ENCODE measurements at regions not wholly inside any gene's neighbourhood (a gene's known extent, or its start where the extent isn't known, plus 50 kb on each side); places are given as distances from the start of the nearest gene placed in this dataset.

DNA sequence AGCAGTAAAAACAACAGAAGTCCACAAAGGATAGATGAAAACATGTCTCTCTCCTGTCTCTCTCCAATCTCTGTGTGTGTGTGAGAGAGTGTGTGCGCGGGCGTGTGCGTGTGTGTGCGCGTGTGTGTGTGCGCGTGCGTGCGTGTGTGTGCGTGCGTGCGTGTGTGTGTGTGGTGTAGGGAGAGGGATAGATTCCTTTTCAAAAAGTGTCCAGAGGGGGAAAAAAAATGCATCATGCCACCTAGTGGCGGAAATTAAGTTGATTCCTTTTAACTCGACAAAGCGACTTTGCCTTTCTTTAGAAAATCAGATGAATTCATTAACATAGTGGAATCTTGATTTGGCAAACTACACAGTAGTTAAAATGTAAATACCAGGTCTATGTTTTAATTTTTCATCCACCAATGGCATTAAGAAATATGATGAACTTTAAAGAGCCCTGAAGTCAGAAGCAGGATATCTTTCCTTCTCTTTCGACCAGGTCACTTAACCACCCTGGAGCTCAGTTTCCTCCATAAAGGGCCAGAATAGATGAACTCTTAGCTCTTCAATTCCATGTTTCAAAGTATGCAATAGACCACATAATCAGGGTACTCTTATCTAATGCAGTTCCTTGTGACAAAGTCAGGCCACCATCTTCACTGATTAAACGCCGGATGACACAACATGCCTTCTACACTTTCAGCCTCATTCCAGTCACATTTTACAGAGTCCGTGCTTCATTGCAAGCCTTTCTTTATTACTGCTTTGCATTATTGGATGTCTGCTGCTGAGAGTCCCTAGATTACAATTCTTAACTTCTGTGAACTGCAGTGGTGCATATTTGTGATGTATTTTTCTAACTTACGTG lies 162.8 kb downstream of the FBXO8 start:
- FAIRE-seq, result peak; percentile 35

DNA sequence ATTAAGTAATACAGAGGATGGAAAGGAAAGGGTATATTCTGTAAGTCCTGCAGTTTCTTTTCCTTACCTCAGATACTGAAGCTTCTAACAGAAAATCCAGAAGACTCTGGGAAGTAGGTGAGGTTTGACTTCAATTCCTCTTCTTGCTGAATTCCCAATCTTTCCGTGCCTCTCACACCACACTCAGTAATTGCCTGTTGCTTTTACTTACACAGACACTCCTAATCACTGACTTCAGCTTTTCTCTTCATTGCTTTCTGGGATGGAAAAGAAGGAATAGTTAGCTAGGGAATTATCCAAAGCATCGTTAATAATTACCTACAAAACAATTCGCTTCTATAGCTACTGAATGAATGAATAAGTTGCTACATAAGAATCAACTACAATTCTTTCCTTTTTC lies 163.6 kb downstream of the FBXO8 start:
- no peak for FAIRE-seq

DNA sequence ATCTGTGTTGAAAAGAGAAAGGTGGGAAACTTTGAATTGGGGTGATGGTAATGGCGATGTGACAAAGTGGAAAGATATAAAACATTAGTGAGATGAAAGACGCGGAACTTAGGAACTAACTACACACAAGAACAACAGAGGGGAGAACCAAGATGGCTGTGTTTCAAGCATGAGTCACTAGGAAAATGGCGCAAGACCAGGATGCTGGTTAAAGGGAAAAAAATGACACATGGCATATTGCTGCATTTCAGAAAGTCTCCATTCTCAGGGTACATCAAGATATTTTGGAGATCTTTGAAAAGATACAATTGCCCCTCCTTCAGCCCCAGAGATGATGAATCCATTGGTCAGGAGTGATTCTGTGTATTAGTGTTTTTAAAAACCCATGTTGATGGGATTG lies 164.4 kb downstream of the FBXO8 start:
- FAIRE-seq, result no peak

DNA sequence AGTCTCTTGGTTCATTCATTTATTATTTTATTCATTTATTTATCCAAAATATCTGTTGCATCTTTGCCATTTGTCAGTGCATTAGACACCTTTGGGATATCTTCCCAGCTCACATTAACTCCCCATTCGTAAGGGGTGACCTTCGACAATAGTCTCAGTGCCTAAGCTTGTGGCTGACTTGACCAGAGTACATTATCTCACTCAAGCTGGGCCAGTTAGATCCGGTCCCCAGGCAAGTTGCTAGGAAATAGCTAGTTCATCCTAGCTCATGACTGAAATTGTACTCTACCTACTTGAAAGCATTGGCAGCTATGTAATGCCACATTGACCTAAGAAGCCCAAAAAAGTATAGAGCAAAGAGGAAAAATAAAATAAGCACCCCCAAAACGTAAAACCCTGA lies 165.3 kb downstream of the FBXO8 start:
- no peak for FAIRE-seq

DNA sequence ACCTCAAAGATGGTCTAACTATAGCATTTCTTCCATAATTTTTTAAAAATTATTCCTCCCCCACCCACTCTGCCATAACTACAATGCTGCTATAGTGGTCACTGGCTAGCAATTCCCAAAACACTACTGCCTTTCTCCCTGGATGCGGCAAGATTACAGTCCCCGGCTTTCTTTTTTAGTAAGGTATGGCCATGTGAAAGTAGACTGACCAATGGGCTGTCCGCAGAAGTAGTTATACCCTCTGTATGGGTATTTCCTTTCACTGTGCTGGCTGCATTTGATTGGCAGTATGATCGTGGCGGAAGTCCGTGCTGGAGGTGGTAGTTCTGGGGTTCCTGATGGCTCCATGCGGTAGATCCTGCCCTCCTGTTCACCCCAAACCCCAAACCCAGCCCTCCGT lies 166.0 kb downstream of the FBXO8 start:
- no peak for FAIRE-seq

DNA sequence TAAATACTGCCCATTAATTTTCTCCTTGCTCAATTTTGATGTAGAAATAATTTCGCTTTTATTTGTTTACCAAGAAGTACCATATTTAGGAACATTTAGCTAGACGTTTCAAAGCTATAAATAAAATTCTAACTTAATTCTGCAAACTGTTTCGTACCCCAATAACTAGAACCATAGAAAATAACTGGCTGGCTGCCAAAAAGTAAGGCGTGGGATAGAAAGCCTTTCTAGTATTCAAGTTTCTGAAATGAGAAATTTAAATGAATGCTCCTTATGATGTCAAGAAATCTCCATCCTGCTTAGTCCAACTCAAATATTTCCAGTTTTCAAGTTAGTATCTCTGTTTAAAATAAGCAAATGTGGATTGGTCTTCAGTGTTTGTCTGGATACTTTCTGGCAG lies 167.4 kb downstream of the FBXO8 start:
- FAIRE-seq, result no peak

DNA sequence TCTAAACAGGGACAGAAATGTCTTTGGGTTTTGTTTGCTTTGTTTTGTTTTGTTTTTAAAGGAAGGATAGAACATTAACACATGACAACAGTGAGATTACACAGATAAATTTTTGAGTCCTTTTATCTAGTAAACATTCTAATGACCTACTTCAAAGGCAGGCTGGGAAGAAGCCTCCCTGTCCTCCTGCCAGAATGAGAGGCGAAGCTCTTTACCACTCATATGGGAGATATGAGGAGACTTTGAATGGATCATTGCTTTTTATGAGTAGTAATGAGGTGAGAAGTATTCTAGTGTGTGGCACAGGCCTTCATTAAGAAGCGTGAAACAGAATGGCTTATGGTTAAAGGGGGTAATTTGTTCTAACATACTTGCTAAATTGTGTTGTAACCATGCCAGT lies 172.0 kb downstream of the FBXO8 start:
- peak; percentile 99 for FAIRE-seq

DNA sequence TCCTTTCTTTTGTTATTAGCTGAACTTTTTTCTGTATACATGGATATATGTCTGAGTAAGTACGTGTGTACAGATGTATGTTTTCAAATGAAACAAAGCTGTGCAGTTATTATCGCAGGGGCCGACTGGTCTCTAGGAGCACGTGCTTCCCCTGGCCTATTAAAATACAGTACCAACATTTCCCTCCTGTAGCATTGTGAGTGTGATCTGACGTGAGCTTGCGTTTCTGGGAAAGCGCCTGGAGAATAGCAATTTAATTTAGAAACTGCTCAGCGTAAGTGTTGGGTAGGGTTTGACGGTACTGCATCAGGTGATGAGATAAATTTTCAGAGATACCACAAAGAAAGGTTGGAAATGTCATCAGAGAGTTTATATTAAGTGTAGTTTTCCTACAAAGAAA lies 173.3 kb downstream of the FBXO8 start:
- FAIRE-seq, result no peak

DNA sequence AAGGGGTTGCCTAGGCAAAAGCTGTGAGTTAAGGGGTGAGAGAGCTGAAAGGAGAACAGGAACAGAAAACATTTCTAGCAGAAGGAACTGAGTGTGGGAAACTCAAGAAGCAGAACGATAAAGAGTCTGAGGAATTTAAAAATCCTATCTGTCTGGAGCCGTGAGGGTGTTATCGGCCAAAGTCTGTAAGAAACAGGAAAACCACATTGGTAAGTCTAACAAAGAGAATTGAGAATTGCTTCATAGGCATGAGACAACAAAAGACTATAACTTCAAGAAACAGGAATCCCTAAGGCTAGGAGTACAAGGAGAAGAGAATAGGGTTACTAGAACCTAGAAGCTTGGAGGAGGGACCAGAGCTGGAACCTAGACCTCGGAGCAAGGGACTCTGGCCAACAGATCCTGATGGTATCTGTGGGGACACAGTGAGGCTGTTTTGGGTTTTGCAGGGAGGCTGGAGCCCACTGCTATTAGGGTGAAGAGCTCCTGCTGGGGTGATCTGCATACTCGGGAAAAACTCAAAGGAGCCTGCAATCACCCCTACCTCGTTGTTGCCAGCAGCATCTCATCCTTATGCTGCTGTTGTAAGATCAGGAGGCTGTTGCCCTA lies 175.6 kb downstream of the FBXO8 start:
- no peak for FAIRE-seq

DNA sequence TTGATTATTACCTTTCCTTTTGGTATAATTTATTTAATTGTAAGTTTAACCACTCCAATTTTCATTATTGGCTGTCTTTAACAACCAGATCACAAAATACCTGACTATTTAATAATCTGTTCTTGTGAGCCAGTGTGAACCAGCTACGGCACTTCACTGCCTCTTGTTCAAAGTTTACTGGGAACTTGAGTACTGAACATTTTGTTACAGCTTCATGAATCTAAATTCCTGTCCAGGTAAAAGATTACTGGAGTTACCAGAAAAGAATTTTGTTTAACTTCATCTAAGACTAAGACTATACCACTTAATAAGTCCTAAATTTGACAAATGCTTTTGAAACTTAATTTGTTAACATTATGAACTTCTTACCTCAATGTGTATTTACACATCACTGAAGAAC lies 178.3 kb downstream of the FBXO8 start:
- FAIRE-seq, result no peak

DNA sequence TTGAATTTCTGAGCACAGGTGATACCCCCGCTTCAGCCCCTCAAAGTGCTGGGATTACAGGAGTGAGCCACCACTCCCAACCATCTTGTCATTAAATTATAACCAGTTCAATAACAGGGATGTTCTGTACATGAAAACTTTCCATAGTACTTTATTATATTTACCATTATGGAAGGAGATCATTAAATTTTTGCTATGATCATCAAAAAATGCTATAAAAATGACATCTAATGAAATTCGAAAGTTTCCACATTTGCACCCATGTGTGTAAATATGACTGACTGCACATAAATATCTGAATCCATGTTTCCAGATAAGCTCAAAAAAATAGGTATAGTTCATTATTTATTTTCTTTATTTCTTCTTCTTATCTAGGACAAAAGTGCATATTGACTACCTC lies 182.6 kb downstream of the FBXO8 start:
- no peak for FAIRE-seq

DNA sequence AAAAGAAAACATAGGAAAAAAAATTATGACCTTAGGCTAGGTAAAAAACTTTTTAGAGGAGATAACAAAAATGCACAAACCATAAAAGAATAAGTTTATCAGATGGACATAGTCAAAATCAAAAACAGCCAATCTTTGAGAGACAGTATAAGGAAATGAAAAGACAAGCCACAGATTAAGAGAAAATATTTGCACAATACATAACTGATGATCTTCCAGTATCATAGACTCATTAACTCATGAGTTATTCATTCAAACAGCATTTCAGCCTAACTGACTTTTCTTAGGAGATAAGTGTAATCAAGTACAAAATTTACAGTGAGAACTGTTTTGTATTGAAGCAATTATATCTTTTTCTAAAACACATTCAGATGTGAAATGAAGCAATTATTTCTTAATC lies 183.8 kb downstream of the FBXO8 start:
- FAIRE-seq, result no peak

DNA sequence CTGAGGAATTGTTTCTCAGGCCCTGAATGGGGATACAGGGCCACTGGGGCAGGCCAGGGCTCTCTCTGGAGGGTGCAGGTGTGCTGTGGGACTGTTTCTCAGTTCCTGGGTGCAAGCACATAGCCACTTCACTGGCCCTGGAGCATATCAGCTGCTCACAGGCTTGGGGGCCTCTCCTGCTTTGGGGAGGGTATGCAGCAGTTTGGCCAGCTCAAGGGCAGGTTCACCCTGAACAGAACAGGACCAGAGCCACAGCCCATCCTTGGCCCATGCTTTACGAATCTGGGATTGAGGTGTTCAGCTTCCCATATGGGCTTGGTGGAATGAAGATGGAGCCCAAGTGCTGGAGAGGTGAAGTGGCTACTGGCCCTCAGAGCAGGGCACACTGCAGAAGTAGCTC lies 186.5 kb downstream of the FBXO8 start:
- no peak for FAIRE-seq

DNA sequence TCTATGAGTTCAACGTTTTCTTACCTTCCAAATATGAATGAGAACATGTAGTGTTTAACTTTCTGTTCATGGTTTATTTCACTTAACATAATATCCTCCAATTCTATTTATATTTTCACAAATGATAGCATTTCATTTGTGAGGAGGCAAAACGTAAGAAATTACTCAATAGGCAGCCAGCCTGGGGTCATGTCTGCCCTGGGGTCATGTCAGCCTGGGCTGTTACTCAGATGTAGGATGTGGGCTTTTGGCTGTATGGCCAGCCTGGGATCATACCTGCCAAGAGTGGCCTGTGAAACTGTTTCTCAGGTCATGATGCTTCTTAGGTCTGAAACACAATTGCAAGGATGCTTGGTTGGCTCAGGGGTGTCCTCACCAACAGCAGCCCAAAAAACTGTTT lies 187.0 kb downstream of the FBXO8 start:
- no peak for FAIRE-seq

DNA sequence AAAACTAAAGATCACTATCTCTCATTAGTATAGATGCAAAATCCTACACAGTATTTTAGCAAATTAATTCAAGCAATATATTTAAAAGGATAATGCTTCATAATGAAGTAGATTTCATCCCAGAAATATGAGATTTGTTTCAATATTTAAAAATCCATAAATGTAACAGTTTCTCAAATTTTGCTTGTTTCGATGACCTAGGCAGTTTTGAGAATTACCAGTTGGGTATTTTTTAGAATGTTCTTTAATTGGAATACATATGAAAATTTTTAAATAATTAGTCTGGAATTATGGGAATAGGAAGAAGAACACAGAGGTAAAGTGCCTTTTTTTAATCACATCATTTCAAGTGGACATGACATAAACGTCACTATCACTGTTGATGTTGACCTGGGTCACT lies 192.3 kb downstream of the FBXO8 start:
- no peak for FAIRE-seq

DNA sequence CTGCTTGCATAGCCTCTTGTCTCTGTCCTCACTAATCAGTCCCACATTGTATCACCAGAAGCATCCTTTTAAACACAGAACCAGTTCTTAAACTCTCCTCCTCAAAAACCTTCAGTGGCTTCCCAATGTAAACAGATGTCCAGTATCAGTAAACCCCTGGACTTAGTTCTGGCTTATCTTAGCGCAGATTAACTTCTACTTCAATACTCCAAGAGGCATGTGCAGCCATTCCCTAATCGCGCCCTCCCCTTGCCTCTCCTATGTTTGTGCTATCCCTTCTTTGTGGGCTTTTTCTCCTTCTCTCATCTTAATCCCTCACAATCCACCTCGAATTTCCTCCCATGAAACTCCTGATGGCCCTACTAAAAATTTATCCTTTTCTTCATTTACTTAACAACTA lies 193.8 kb downstream of the FBXO8 start:
- no peak for FAIRE-seq

DNA sequence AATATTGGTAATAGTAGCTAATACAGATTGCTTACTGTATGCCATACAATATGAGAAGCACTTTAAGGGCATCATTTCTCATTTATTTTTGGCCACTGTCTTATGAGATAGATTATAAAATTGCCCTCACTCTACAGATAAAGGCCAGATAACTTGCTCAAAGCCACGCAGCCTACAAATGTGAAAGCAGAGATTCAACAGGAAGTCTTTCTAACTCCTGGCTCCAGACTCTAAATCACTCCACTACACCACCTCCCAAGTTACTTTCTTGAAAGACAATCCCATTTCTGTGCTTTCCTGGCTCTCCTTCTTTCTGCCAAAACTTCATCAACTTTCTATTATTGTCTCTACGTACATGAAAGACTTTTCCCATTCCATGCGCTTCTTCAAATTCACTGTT lies 194.7 kb downstream of the FBXO8 start:
- no peak for FAIRE-seq

DNA sequence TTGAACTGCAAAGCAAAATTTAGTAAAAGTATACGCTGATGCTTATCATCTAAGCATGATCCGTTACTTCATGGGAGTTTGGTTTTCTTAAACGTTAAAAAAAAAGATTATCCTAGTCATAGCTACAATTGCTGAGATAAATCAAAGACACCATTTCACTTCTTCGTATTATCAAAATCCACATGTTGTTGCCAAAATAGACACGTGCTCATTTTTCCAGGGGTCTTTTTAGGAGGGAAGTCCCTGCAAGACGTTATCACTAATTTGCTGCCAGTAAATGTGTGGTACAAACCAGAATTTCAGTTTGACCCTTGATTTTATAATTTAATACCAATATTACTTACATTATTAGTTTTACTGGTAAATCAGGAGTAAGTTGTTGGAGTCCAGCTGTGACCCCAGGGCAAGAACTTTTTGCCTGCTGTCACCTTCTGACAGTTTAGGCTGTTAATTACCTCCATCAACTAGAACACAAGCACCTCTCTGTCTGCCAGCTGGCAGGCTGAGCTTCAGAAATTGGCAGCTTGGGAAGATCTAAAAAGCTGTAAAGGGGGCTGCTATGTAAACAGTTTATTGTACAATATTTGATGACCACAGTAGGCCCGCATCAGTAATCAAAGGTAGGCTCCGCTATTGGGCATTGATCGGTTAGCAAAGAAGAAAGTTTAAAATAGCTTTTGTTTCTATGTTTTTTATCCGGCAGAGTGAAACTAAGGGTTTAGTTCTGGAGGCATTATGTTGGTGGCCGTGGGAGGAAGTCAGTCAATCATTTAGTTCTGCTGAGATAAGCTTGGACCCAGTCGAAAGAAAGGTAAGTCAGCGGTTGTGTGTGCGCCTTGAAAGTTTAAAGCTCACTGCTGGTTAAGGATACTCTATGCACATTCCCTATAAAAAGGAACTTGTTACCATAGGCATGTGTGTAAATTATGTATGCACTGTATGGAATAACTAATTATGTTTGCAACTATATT lies 196.4 kb downstream of the FBXO8 start:
- no peak for FAIRE-seq

DNA sequence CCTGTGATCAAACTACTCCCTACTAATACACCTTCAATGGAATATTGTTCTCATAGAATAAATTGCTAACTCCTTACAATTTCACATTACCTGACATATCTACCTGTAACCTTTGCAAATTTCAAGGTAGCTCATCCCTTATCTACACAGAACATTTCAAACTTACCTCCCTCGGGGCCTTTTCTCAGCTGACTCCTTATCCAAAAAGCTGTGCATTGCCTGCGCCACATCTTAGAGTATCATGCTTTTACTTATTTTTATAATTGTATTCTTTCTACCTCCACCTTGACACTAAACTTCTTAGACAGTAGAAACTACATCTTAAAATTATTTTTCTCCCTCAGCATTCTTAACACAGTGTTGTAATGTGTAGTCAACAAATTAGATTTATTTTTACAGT lies 198.5 kb downstream of the FBXO8 start:
- no peak for FAIRE-seq

DNA sequence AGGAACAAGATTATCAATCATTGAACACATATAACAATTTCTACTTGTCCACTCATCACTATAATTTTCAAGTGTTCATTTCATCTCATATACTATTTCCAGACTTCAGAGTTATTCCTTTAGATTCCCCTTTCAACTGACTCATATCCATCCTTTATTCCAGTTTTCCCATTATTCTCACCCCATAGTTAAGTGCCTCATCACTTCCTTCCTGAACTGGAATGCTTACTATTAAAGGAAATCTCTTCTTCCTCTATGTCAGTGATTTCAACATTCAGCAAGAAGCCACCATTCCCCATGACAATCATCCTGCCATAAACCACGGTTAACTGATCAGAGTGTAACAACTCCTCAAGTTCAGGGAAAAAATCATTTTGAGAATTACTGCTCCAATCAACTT lies 198.9 kb downstream of the FBXO8 start:
- no peak for FAIRE-seq

DNA sequence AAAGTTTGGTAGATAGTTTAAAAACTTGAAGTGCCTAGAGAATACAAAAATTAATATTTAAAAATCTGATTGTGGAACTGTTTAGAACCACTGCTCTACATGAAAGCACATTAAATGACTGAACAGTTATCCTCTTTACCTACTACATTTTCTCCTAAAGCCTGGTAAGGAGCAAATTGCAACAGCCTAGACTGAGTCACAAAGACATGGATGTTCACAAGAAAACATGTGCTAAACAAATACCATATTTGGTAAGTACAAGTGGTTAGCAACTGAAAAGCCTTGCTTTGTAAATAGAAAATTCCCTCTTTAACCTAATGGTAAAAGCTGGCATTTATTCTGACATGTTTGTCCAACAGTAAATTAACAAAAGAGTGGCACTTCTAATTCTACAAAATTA lies 203.1 kb downstream of the FBXO8 start:
- FAIRE-seq, result no peak

DNA sequence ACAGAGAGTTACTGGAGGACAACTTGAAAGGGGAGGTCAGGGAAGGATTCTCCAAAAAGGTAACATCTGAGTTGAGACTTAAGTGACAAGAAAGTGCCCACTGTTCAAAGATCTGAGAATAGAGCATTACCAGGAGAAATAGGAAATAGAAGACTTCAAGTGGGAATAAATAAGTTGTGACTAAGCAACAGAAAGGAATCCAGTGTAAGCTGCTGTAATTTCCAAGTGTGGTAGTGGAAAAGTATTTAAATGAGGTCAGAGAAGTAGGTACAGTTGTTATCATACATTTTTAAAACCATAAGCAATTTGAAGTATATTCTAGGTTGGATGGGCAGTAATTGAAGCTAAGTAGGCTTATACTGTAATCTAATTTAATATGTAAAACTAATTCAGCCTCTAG lies 211.9 kb downstream of the FBXO8 start:
- no peak for FAIRE-seq

DNA sequence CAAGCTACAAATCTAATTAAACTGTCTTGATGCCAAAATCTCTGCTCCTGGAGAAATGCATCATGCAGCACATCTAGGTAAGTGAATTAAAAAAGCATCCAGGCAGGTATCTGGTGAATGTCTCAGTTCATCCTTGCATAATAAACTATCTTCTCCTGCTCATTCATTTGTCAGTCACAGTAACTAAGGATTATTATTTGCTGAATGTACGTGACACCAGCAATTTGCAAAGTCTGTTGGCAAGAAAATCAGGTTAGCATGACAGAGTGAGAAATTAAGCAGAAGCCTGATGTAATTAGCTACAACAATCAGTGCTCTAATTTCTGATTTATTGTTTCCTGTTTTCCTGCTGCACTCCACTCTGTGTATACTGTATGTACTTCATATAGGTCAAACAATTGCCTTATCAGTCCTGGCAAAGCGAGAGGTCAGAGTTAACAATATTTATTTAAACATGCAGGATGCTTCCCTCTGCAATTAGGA lies 213.6 kb downstream of the FBXO8 start:
- no peak for FAIRE-seq

Measured in endometrium (tissue), 2 donors.